A673 (cell line): ENCODE measurements at regions not wholly inside any gene's neighbourhood (a gene's known extent, or its start where the extent isn't known, plus 50 kb on each side); places are given as distances from the start of the nearest gene placed in this dataset.

Source experiments
- BruUV-seq: library from RNA; stranded (reverse); fragments of 400-500 nt; replicated peaks from 2 replicates; lab custom pipeline; 2021; lab: Mats Ljungman, UMichigan
- CTCF ChIA-PET: fragments of 300-600 bp; sonication (Branson Sonifier 250); formaldehyde crosslinking; loops from one replicate; lab custom pipeline; 2022; ENCODE audit warnings: antibody characterized with exemption; lab: Charles Lee
- POLR2A ChIA-PET: fragments of 300-600 bp; sonication (Branson Sonifier 250); formaldehyde crosslinking; loops from one replicate; lab custom pipeline; 2022; ENCODE audit warnings: antibody characterized with exemption; ENCODE audit not compliant: low non-redundant PET; lab: Charles Lee
- DNase-seq: peaks from one replicate; pipeline ENCODE4 v3.0.0-alpha.2; 2015; ENCODE audit warnings: low spot score
- H3K27ac ChIP-seq: fragments of 200-600 bp; sonication (generic); 2 replicates; pipeline ENCODE4 v1.5.1; 2016; ENCODE audit warnings: mixed run types, low read depth, mild to moderate bottlenecking, mixed read lengths, antibody characterized with exemption, low read length; ENCODE audit not compliant: poor library complexity, severe bottlenecking
- H3K27me3 ChIP-seq: fragments of 200-600 bp; sonication (generic); replicated peaks from 2 replicates; pipeline ENCODE4 v1.6.1; 2017; ENCODE audit warnings: mixed run types, low read depth, mild to moderate bottlenecking, mixed read lengths, antibody characterized with exemption, low read length; ENCODE audit not compliant: insufficient read depth, poor library complexity
- H3K36me3 ChIP-seq: fragments of 200-600 bp; sonication (generic); 2 replicates; pipeline ENCODE4 v1.6.1; 2016; ENCODE audit warnings: mixed run types, mild to moderate bottlenecking, mixed read lengths, antibody characterized with exemption, low read length; ENCODE audit not compliant: insufficient read depth, poor library complexity, severe bottlenecking
- H3K4me1 ChIP-seq: fragments of 200-600 bp; sonication (generic); 2 replicates; pipeline ENCODE4 v1.6.1; 2017; ENCODE audit warnings: mixed run types, mild to moderate bottlenecking, mixed read lengths, antibody characterized with exemption, low read length; ENCODE audit not compliant: insufficient read depth, poor library complexity, severe bottlenecking
- H3K4me3 ChIP-seq: fragments of 200-600 bp; sonication (generic); 2 replicates; pipeline ENCODE4 v1.5.1; 2016; ENCODE audit warnings: low read depth, mixed run types, mild to moderate bottlenecking, mixed read lengths, low read length; ENCODE audit not compliant: poor library complexity, severe bottlenecking
- H3K9me3 ChIP-seq: fragments of 200-600 bp; sonication (generic); 2 replicates; pipeline ENCODE4 v1.6.1; 2016; ENCODE audit warnings: mixed run types, low read depth, mild to moderate bottlenecking, mixed read lengths, antibody characterized with exemption, low read length; ENCODE audit not compliant: poor library complexity, severe bottlenecking
- CTCF ChIP-seq: fragments of 300-800, 200-600 bp; sonication (generic); conservative IDR thresholded peaks from 2 replicates; pipeline ENCODE4 v1.5.1; 2017; ENCODE audit warnings: low read depth, mild to moderate bottlenecking, antibody characterized with exemption, low read length, moderate library complexity, mixed read lengths
- EZH2 ChIP-seq: fragments of 200-600 bp; sonication (generic); IDR thresholded peaks from 2 replicates; pipeline ENCODE4 v1.6.1; 2017; ENCODE audit warnings: borderline replicate concordance, low read depth, mild to moderate bottlenecking, mixed read lengths, antibody characterized with exemption, low read length; ENCODE audit not compliant: poor library complexity, severe bottlenecking
- intact Hi-C: fragments of 100-400 bp; cut with micrococcal nuclease; formaldehyde crosslinking; loops from one replicate; pipeline ENCODE4 v1.10.0; 2022; ENCODE audit not compliant: unreplicated experiment

DNA sequence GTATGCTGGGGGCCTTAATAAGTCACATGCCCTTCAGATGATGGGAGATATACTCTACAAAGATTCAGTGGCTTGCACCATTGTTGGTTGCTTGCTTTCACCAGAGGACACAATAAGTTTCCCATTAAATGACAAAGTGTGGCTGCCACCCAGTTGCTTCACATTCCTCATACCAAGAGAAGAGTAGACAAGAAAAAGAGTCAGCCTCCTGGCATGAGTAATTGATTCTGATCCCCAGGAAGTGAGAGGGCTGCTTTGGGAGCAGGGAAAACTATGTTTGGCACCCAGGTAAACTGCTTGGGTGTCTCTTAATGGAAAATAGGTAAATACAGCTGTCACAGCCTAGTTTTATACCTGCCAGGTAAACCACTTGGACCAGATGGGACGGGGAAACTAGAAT lies 66.7 kb upstream of the IL6 start:
- TF ChIP-seq EZH2 (no peak), CTCF (no peak)

GRCh38 chr7:22659741-22660140 lies 67.3 kb upstream of the IL6 start:
- H3K27me3 ChIP-seq = no peaks in the 10 kb centered on the region
- intact Hi-C loops = no loop called here
- no peak overlapping the region for H3K27ac ChIP-seq
- H3K36me3 ChIP-seq = no peaks in the 10 kb centered on the region
- TF ChIP-seq CTCF = no peak
- TF ChIP-seq EZH2 = no peak
- BruUV-seq = no TSS peak
- no peak for DNase-seq
- no peaks in the 10 kb centered on the region for H3K9me3 ChIP-seq
- no peak overlapping the region for H3K4me3 ChIP-seq
- CTCF ChIA-PET = no interaction called here
- POLR2A ChIA-PET = no interaction called here
- no peaks in the 10 kb centered on the region for H3K4me1 ChIP-seq

More for the DNA sequence above, 66.7 kb upstream of the IL6 start:
- no peak overlapping the region for H3K4me3 ChIP-seq
- no TSS peak for BruUV-seq
- H3K9me3 ChIP-seq = no peaks in the 10 kb centered on the region
- H3K27me3 ChIP-seq = no peaks in the 10 kb centered on the region
- intact Hi-C loops = no loop called here
- no peaks in the 10 kb centered on the region for H3K36me3 ChIP-seq
- DNase-seq = no peak
- POLR2A ChIA-PET = no interaction called here
- CTCF ChIA-PET = no interaction called here
- no peak overlapping the region for H3K27ac ChIP-seq
- H3K4me1 ChIP-seq = no peaks in the 10 kb centered on the region

DNA sequence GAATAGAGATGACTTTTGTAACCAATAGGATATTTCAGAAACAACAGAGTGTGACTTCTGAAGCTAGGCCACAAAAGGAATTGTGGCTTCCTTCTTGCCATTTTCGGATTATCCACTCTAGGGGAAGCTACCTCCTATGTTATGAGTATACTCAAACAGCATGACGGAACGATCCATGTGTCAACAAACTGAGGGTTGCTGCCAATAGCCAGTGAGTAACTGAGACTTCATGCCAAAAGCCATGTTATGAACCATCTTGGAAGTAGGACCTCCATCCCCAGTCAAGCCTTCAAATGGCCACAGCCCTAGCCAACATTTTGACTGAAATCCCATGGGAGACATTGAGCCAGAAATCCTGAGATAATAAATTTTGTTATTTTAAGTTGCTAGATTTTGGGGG lies 69.0 kb upstream of the IL6 start:
- POLR2A ChIA-PET = no interaction called here
- no peaks in the 10 kb centered on the region for H3K9me3 ChIP-seq
- no peak for TF ChIP-seq CTCF
- TF ChIP-seq EZH2 = no peak
- DNase-seq = no peak
- H3K27ac ChIP-seq = no peak overlapping the region
- intact Hi-C loops = no loop called here
- BruUV-seq = no TSS peak
- H3K4me3 ChIP-seq = no peak overlapping the region
- no peaks in the 10 kb centered on the region for H3K36me3 ChIP-seq
- no peaks in the 10 kb centered on the region for H3K27me3 ChIP-seq
- CTCF ChIA-PET = no interaction called here
- no peaks in the 10 kb centered on the region for H3K4me1 ChIP-seq
